DMS114 treated with DMSO at 0.1 percent for 48 hours (cell line): ENCODE measurements at regions not wholly inside any gene's neighbourhood (a gene's known extent, or its start where the extent isn't known, plus 50 kb on each side); places are given as distances from the start of the nearest gene placed in this dataset.

Experiments used
- DNase-seq: peaks from one replicate; lab custom pipeline; 2025; ENCODE audit not compliant: unreplicated experiment; lab: John Stamatoyannopoulos, UW

- no peak for DNase-seq
Observed at GRCh38 chr11:106212081-106212480, 134.6 kb downstream of the AASDHPPT start.

DNA sequence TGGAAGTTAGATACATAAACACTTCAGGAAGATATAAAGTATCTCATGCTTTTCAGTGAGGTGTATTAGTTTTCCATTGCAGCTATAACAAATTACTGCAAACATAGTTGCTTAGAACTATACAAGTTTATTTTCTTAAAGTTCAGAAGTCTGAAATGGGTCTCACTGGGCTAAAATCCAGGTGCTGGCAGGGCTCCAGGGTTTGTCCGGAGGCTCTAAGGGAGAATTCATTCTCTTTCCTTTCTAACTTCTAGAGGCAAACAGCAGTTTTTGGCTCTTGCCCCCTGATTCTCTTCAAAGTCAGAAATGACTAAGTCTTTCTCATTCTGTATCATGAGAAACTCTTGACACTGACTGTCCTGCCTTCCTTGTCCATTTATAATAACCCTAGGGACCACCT lies 138.8 kb downstream of the AASDHPPT start:
- no peak for DNase-seq

DNA sequence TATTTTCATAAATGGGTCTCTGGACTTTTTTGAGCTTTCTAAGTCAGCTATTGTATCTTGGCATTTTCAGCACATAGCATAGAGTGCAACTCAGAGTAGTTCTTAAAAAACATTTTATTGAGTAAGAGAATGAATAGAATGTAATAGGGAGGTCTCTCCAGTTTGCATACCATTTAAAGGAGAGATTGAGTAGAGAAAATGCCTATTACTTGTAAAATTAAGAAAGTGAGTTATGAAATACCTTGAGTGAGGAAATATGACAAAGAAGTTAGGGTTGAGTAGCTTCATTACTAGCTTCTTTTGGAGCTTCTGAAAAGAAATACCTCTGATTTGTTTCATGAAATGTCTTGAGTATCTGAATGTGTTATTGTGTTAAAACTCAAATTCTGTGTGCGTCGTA lies 140.0 kb downstream of the AASDHPPT start:
- no peak for DNase-seq

DNA sequence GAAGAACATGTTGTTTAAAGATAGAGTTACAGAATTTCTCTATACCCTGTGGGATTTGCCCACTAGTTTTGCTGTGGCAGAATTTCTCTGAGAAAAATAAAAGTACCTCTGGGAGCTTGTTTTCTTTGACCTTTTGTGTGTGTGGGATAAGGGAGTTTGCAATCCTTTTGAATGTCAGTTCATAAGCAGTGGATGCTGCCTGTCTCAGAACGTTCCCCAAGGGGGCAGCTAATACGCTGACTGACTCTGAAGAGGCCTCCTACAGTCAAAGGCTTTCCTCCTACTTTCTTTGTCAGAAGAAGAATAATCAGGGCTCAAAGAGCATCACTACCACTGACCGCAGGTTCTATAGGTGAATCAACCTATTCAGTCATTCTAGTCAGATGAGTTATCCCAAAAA lies 140.6 kb downstream of the AASDHPPT start:
- DNase-seq, result no peak

GRCh38 chr11:106222626-106223025 lies 145.2 kb downstream of the AASDHPPT start:
- no peak for DNase-seq

DNA sequence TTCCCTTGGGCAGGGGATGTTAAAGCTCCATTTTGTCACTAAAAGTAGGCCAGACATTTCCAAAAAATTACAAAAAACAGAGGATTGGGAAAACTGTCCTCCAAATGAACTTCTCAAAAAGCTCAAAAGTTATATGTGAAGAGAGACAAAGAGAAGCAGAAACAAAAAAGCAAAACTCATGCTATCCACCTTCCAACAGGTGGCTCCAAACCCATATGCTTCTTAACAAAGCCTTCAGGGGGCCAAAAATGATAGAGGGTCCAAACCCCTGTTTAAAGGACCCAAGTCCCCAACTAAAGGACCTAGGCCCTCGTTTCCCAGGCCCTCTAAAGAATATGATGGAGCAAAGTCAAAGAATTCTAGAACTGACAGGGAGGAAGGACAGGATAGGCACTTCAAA lies 146.7 kb downstream of the AASDHPPT start:
- DNase-seq, result no peak

GRCh38 chr11:106228996-106229395 lies 151.5 kb downstream of the AASDHPPT start:
- no peak for DNase-seq

DNA sequence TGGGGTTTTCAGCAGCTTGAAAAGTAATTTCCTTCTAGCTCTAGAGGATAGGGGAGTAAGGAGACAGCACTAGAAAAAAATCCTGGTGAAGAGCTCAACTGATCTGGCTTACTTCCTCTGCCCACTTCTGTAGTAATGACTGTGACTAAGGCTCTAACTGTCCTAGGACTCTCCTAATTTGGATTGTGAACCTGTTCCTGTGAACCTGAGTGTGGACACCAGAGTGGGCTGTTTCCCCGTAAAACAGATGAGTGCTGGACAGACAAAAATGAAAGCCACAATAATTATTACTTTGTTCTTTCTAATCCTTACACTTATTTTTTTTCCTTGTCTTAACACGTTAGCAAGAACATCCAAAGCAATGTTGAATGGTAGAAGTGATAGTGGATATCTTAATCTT lies 154.1 kb downstream of the AASDHPPT start:
- no peak for DNase-seq

GRCh38 chr11:106233191-106233590 lies 155.7 kb downstream of the AASDHPPT start:
- no peak for DNase-seq

DNA sequence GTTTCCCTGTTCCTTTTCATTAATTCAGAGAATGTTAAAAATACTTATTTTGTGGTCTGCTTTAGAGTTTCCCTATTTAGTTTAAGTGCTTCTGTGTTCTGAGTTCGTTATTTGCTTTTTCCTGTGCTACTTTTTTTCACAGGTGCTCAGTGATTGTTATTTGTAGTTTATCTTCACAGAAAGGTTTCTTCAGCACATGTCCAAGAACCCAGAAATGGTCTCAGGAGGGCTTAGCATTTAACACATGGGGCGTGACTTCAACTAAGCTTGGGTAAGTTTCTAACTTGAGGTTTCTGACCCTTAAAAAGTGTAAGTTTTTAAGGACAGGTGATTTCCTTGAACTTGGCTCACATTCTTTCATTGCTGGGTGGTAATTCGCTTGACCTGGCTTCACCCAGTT lies 157.3 kb downstream of the AASDHPPT start:
- no peak for DNase-seq

DNA sequence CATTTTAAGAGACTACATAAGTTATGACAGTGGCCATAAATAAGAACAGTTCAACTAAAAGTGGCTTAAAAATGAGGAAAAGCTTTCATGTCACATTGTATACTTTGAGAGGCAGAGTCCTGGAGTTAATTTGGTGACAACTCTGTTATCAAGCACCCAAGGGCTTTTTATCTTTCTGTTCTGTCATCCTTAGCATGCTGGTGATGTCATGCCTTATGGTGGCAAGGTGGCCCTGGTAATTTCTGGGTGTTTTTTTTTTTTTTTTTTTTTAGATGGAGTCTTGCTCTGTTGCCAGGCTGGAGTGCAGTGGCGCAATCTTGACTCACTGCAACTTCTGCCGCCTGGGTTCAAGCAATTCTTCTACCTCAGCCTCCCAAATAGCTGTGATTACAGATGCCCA lies 158.8 kb downstream of the AASDHPPT start:
- DNase-seq, result no peak

DNA sequence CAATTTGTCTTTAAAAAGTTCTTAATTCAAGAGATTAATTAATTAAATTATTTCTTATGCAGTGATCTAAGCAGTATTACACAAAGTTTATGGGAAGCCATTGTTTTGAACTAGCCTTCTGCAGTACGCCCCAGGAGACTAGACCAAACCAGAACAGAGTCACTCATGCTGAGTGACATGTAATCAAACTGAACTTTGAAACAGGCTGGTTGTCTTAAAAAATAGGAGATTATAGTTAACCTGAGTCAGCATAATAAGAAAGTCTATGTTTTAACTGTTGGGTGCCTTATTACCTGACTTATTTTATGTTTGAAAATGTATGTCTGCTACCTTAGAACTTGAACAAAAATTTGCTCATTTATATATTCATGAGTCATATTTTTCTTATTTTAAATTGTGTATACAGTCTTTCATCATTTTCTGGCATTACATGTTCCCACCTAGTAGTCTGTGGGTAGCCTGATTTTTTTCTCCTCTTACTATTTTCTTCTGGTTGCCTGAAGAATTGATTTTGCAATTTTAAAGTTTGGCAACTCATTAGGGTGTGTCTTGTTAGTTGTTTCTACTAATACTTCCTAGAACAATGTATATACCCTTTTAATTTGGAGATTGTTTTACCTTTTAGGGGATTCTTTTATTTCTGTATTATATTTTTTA lies 161.4 kb downstream of the AASDHPPT start:
- DNase-seq, result no peak

GRCh38 chr11:106241601-106242257 lies 164.3 kb downstream of the AASDHPPT start:
- no peak for DNase-seq

- DNase-seq, result no peak
Observed at GRCh38 chr11:106242718-106243415, 165.4 kb downstream of the AASDHPPT start.

GRCh38 chr11:106246495-106246894 lies 169.0 kb downstream of the AASDHPPT start:
- no peak for DNase-seq

GRCh38 chr11:106249617-106250239 lies 172.3 kb downstream of the AASDHPPT start:
- no peak for DNase-seq

DNA sequence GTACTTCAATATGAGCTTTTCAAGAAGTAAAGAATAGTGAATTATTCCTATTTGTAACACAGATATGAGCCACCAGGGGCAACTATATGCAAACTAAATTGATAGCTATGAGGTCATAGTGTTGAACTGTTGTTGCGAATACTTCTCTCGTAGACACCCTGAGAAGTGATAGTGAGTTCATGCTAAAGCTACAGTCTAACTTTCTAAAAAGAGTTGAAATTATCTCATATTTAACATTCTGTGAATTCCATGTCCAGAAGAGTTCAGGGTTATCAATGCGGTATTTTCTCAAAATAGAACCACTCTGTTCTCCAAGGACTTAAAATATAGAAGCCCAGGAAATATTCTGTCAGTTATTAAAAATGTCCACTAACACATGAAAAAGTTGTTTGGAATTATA lies 185.4 kb downstream of the AASDHPPT start:
- no peak for DNase-seq

GRCh38 chr11:106263527-106263926 lies 186.1 kb downstream of the AASDHPPT start:
- no peak for DNase-seq

GRCh38 chr11:106271086-106271485 lies 193.6 kb downstream of the AASDHPPT start:
- no peak for DNase-seq

- no peak for DNase-seq
Observed at GRCh38 chr11:106271686-106272085, 194.2 kb downstream of the AASDHPPT start.

GRCh38 chr11:106275151-106275550 lies 197.7 kb downstream of the AASDHPPT start:
- DNase-seq, result no peak

DNA sequence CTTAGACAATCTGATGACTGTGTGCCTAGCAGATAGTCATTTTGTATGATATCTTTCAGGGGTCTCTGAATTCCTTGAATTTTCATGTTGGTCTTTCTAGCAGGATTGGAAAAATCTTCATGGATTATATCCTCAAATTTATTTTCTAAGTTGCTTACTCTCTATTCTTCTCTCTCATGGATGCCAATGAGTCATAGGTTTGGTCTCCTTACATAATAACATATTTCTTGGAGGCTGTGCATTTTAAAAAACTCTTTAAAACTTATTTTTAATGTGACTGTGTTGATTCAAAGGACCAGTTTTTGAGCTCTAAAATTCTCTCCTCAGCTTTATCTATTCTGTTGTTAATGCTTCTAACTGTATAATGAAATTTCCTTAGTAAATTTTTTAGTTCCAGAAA lies 198.7 kb downstream of the AASDHPPT start:
- no peak for DNase-seq
